NCI-H1092 (cell line): ENCODE measurements at regions not wholly inside any gene's neighbourhood (a gene's known extent, or its start where the extent isn't known, plus 50 kb on each side); places are given as distances from the start of the nearest gene placed in this dataset.

ENCODE experiments used
- DNase-seq: peaks from one replicate; lab custom pipeline; 2025; lab: John Stamatoyannopoulos, UW

- no peak for DNase-seq
Observed at GRCh38 chr13:76795701-76796695, 90.2 kb downstream of the KCTD12 start.

GRCh38 chr13:76792731-76793347, 93.4 kb downstream of the KCTD12 start:
- no peak for DNase-seq

GRCh38 chr13:76790980-76791819, 95.0 kb downstream of the KCTD12 start:
- DNase-seq = no peak

- DNase-seq = no peak
Observed at GRCh38 chr13:76790526-76790925, 95.7 kb downstream of the KCTD12 start.

GRCh38 chr13:76783798-76784197, 102.4 kb downstream of the KCTD12 start:
- no peak for DNase-seq

- no peak for DNase-seq
Observed at GRCh38 chr13:76778853-76779252, 107.4 kb downstream of the KCTD12 start.

- DNase-seq = no peak
Observed at GRCh38 chr13:76777096-76777495, 109.1 kb downstream of the KCTD12 start.

- DNase-seq = no peak
Observed at GRCh38 chr13:76775088-76775740, 111.0 kb downstream of the KCTD12 start.

- DNase-seq = no peak
Observed at GRCh38 chr13:76773448-76774094, 112.6 kb downstream of the KCTD12 start.

GRCh38 chr13:76772241-76772640, 114.0 kb downstream of the KCTD12 start:
- DNase-seq = no peak

GRCh38 chr13:76769271-76769791, 116.9 kb downstream of the KCTD12 start:
- DNase-seq = no peak

GRCh38 chr13:76768384-76768783, 117.8 kb downstream of the KCTD12 start:
- DNase-seq = no peak

- no peak for DNase-seq
Observed at GRCh38 chr13:76764916-76765315, 121.3 kb downstream of the KCTD12 start.

GRCh38 chr13:76764429-76764828, 121.8 kb downstream of the KCTD12 start:
- no peak for DNase-seq

GRCh38 chr13:76762721-76763120, 123.5 kb downstream of the KCTD12 start:
- no peak for DNase-seq

GRCh38 chr13:76759877-76760276, 126.3 kb downstream of the KCTD12 start:
- no peak for DNase-seq

- no peak for DNase-seq
Observed at GRCh38 chr13:76758738-76759137, 127.5 kb downstream of the KCTD12 start.

- no peak for DNase-seq
Observed at GRCh38 chr13:76758257-76758656, 127.9 kb downstream of the KCTD12 start.

- no peak for DNase-seq
Observed at GRCh38 chr13:76756451-76756850, 129.8 kb downstream of the KCTD12 start.

- DNase-seq = no peak
Observed at GRCh38 chr13:76754414-76754813, 131.8 kb downstream of the KCTD12 start.

GRCh38 chr13:76751278-76751677, 134.9 kb downstream of the KCTD12 start:
- DNase-seq = no peak
